ENCODE measurements at regions not wholly inside any gene's neighbourhood (a gene's known extent, or its start where the extent isn't known, plus 50 kb on each side); places are given as distances from the start of the nearest gene placed in this dataset.

GRCh38 chr2:185284696-185285095 is 453.9 kb upstream of the FSIP2 start:
- TF ChIP-seq, protein P1, sequence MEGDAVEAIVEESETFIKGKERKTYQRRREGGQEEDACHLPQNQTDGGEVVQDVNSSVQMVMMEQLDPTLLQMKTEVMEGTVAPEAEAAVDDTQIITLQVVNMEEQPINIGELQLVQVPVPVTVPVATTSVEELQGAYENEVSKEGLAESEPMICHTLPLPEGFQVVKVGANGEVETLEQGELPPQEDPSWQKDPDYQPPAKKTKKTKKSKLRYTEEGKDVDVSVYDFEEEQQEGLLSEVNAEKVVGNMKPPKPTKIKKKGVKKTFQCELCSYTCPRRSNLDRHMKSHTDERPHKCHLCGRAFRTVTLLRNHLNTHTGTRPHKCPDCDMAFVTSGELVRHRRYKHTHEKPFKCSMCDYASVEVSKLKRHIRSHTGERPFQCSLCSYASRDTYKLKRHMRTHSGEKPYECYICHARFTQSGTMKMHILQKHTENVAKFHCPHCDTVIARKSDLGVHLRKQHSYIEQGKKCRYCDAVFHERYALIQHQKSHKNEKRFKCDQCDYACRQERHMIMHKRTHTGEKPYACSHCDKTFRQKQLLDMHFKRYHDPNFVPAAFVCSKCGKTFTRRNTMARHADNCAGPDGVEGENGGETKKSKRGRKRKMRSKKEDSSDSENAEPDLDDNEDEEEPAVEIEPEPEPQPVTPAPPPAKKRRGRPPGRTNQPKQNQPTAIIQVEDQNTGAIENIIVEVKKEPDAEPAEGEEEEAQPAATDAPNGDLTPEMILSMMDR (IDR thresholded peaks at IDR 0.05; ENCODE audit: insufficient read depth, low read depth, low read length): no peak
- no peak for TF ChIP-seq EZH2 (IDR thresholded peaks at IDR 0.05; ENCODE audit: insufficient read depth, low read length)
